ENCODE measurements at regions not wholly inside any gene's neighbourhood (a gene's known extent, or its start where the extent isn't known, plus 50 kb on each side); places are given as distances from the start of the nearest gene placed in this dataset.
"Not testable (repeated sequence)": the region's sequence is repeated elsewhere in the genome, so short reads cannot be mapped to it uniquely, and the experiment has no call there.

DNA sequence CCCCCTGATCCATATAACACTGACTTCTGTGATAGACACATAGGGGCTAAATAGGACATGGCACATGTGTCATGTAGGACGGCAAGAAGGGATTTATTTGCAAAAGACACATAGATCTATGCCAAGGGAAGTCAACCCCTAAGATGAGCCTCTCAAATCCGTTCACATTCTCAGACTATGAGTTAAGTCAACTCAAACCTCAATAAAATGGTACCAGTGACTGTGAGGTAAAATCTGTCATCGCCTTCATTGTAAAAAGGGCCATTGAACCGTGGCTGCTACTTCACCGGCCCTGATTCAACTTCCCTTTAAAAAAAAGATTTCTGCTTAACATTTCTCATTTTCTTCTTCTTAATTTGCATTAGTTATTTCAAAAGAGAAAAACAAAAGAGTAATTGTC is 144.0 kb downstream of the ZNF281 start:
- Histone ChIP-seq H3K36me3 (ENCODE audit: control insufficient read depth, insufficient read depth, low read length) (no peaks in the 10 kb centered on the region), H3K9me3 (ENCODE audit: control insufficient read depth, insufficient read depth, low read depth, low read length) (no peaks in the 10 kb centered on the region), H3K27me3 (ENCODE audit: control insufficient read depth, insufficient read depth, low read length) (no peaks in the 10 kb centered on the region), H3K4me3 (ENCODE audit: low read depth, low read length) (no peak overlapping the region), H3K27ac (ENCODE audit: low read depth, low read length) (no peak overlapping the region), H3K4me1 (ENCODE audit: control insufficient read depth, insufficient read depth, low read length) (no peaks in the 10 kb centered on the region), H3K9ac (ENCODE audit: low read length) (no peak overlapping the region)

DNA sequence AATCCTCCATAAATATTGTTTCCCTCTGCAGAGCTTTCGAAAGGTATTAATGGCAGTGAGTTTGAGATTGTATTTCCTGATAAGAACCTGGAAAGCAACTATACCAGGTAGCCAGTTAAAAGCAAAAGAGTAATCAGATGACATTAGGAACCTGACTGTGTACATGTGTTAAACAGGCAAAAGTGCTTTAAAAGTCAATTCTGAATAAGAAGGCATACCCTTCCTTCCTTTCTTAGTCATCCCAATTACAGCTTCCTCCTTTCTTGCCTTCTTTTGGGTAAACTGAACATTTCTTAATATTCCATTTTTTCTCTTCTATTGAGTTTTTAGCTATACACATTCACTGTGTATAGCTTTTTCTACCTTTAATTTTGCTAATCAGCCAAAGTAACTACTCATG is 144.7 kb downstream of the ZNF281 start:
- H3K27ac ChIP-seq (ENCODE audit: low read depth, low read length): no peak overlapping the region
- H3K9me3 ChIP-seq (ENCODE audit: control insufficient read depth, insufficient read depth, low read depth, low read length): no peaks in the 10 kb centered on the region
- H3K4me1 ChIP-seq (ENCODE audit: control insufficient read depth, insufficient read depth, low read length): no peaks in the 10 kb centered on the region
- H3K4me3 ChIP-seq (ENCODE audit: low read depth, low read length): no peak overlapping the region
- no peaks in the 10 kb centered on the region for H3K36me3 ChIP-seq (ENCODE audit: control insufficient read depth, insufficient read depth, low read length)
- H3K27me3 ChIP-seq (ENCODE audit: control insufficient read depth, insufficient read depth, low read length): no peaks in the 10 kb centered on the region
- no peak overlapping the region for H3K9ac ChIP-seq (ENCODE audit: low read length)

DNA sequence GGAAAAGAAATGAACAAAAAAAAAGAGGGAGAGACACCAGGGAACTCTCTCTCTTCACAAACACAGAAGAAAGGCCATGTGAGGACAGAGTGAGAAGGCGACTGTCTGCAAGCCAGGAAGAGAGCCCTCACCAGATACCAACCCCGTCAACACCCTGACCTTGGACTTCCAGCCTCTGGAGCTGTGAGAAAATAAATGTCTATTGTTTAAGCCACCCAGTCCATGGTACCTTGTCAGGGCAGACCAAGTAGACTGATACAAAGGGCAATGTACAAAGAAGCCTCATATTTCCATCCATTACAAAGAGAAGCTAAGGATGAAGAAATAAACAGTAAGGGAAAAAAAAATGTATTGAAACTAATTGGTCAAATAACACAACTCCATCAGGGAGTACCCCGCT is 146.6 kb downstream of the ZNF281 start:
- Histone ChIP-seq H3K27me3 (ENCODE audit: control insufficient read depth, insufficient read depth, low read length) (no peaks in the 10 kb centered on the region), H3K4me3 (ENCODE audit: low read depth, low read length) (no peak overlapping the region), H3K9me3 (ENCODE audit: control insufficient read depth, insufficient read depth, low read depth, low read length) (no peaks in the 10 kb centered on the region), H3K36me3 (ENCODE audit: control insufficient read depth, insufficient read depth, low read length) (no peaks in the 10 kb centered on the region), H3K4me1 (ENCODE audit: control insufficient read depth, insufficient read depth, low read length) (no peaks in the 10 kb centered on the region), H3K27ac (ENCODE audit: low read depth, low read length) (no peak overlapping the region), H3K9ac (ENCODE audit: low read length) (no peak overlapping the region)

DNA sequence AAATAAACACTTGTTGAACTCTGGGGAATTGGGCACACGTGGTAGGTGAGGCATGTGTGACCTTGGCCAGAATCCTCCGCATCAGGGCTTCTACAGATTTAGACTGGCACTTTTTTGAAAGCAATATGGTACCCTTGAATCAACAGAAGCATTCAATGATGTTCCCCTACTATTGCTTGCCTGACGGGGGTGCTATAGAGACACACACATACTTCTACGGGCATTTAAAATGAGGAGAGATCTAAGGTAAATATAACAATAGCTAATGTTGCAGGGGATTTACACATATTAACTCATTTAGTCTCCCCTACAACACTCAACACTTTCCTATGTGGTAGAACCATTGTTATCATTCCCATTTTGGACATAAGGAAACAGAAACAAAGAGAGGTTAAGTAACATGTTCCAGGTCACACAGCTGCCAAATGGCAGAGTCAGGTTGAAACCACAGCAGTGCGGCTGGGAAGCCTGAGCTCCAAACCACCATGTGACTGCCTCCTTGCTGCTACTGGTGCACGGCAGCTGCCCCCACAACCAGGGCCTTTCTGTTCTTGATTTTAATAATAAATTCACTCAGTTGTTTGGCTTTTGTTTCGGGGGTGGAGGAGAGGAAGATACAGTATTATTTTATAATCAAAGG is 147.4 kb downstream of the ZNF281 start:
- Histone ChIP-seq H3K4me3 (ENCODE audit: low read depth, low read length) (no peak overlapping the region), H3K27ac (ENCODE audit: low read depth, low read length) (no peak overlapping the region), H3K4me1 (ENCODE audit: control insufficient read depth, insufficient read depth, low read length) (no peaks in the 10 kb centered on the region), H3K9me3 (ENCODE audit: control insufficient read depth, insufficient read depth, low read depth, low read length) (no peaks in the 10 kb centered on the region), H3K27me3 (ENCODE audit: control insufficient read depth, insufficient read depth, low read length) (no peaks in the 10 kb centered on the region), H3K36me3 (ENCODE audit: control insufficient read depth, insufficient read depth, low read length) (no peaks in the 10 kb centered on the region), H3K9ac (ENCODE audit: low read length) (no peak overlapping the region)

DNA sequence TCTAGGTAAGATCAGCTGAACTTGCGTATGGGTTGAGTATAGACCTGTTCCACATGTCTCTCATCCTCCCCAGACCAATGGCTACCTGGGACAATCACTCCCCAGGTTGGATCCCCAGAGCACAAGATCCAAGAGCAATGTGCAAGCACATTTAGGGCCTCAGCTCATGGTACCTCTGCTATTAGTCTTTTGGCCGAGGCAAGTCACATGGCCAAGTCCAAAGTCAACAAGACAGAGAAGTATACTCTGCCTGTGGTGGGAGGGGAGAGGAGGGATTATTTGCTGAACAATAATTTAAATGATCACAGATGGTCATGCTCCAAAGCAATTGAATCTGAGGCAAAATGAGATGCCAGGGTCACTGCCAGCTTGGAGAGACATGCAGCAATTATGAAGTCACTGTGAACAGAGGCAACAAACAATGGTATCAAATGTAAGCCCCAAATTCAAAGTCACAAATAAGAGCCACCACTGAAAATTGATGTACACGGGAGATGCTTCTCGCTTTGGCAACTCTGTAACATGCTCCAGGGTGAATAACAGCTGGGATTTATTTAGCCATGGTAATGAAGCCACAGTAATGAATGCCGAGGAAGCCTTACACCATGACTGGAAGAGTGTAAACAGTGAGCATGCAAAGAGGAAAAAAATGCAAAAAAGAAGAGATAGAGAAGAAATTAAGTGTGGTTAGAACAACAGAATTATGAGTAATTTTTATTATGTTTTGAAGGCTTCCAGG is 149.1 kb downstream of the ZNF281 start:
- H3K36me3 ChIP-seq (ENCODE audit: control insufficient read depth, insufficient read depth, low read length): no peaks in the 10 kb centered on the region
- no peak overlapping the region for H3K4me3 ChIP-seq (ENCODE audit: low read depth, low read length)
- no peak overlapping the region for H3K9ac ChIP-seq (ENCODE audit: low read length)
- H3K9me3 ChIP-seq (ENCODE audit: control insufficient read depth, insufficient read depth, low read depth, low read length): no peaks in the 10 kb centered on the region
- H3K27ac ChIP-seq (ENCODE audit: low read depth, low read length): no peak overlapping the region
- no peaks in the 10 kb centered on the region for H3K4me1 ChIP-seq (ENCODE audit: control insufficient read depth, insufficient read depth, low read length)
- H3K27me3 ChIP-seq (ENCODE audit: control insufficient read depth, insufficient read depth, low read length): no peaks in the 10 kb centered on the region

DNA sequence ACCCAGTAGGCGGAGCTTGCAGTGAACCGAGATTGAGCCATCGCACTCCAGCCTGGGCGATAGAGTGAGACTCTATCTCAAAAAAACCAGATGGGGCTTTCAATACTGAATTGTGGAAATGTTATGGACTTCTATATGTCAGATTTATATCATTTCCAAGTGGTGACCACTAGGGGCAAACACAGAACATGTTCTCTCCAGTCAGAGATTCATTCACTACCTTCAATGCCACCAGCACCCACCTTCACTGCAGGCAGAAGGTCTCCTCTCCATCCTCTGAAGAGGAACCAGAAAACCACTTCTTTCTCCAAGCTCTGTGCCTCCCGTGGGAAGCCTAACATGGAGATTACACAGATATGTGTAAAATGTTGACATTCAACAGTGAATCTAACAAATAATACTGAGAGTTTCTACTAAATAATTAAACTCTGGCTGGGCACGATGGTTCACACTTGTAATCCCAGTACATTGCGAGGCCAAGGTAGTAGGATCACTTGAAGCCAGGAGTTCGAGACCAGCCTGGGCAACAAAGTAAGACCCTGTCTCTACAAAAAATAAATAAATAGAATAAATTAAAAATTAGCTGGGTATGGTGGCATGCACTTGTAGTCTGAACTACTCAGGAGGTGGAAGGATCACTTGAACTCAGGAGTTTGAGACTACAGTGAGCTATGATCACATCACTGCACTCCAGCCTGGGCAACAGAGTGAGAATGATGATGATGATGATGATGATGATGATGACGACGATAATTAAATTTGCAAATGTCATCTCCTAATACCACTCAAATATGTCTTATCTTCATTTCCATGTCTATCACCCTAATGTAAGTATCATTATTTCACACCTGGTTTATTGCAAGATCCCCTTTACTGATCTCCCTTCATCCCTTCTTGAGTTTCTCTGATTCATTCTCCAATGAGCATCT is 151.1 kb downstream of the ZNF281 start:
- Histone ChIP-seq H3K9ac (ENCODE audit: low read length) (no peak overlapping the region), H3K4me1 (ENCODE audit: control insufficient read depth, insufficient read depth, low read length) (no peaks in the 10 kb centered on the region), H3K27ac (ENCODE audit: low read depth, low read length) (no peak overlapping the region), H3K4me3 (ENCODE audit: low read depth, low read length) (no peak overlapping the region), H3K9me3 (ENCODE audit: control insufficient read depth, insufficient read depth, low read depth, low read length) (no peaks in the 10 kb centered on the region), H3K36me3 (ENCODE audit: control insufficient read depth, insufficient read depth, low read length) (no peaks in the 10 kb centered on the region), H3K27me3 (ENCODE audit: control insufficient read depth, insufficient read depth, low read length) (no peaks in the 10 kb centered on the region)

DNA sequence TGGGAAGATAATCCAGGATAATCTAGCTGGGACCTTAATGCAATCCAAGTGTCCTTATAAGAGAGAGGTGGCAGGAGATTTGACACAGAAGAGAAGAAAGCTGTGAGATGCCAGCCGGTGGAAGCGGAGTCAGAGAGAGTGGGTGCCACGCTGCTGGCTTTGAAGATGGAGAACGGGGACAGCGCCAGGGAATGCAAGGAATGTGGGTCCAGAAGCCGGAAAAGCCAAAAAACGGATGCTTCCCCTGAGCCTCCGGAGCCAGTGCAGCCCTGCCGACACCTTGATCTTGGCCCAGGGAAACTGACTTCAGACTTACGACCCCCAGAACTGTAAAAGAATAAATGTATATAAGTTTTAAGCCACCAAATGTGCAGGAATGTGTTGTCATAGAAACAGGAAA is 152.6 kb downstream of the ZNF281 start:
- Histone ChIP-seq H3K36me3 (ENCODE audit: control insufficient read depth, insufficient read depth, low read length) (no peaks in the 10 kb centered on the region), H3K9me3 (ENCODE audit: control insufficient read depth, insufficient read depth, low read depth, low read length) (no peaks in the 10 kb centered on the region), H3K4me3 (ENCODE audit: low read depth, low read length) (no peak overlapping the region), H3K27ac (ENCODE audit: low read depth, low read length) (no peak overlapping the region), H3K4me1 (ENCODE audit: control insufficient read depth, insufficient read depth, low read length) (no peaks in the 10 kb centered on the region), H3K27me3 (ENCODE audit: control insufficient read depth, insufficient read depth, low read length) (no peaks in the 10 kb centered on the region), H3K9ac (ENCODE audit: low read length) (no peak overlapping the region)

DNA sequence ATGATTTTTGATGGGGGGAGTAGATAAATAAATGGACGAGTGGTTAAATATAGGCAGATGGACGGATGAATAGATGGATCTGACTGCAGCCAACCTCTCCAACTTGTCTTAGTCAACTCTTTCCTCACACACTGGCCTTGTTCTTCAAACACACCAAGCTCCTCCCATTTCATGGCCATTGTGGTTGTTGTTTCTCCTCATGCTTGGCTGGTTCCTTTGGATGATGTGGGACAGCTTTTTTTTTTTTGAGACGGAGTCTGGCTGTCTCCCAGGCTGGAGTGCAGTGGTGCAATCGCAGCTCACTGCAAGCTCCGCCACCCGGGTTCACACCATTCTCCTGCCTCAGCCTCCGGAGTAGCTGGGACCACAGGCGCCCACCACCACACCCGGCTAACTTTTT is 155.2 kb downstream of the ZNF281 start:
- H3K27me3 ChIP-seq (ENCODE audit: control insufficient read depth, insufficient read depth, low read length); H3K9me3 ChIP-seq (ENCODE audit: control insufficient read depth, insufficient read depth, low read depth, low read length); H3K4me1 ChIP-seq (ENCODE audit: control insufficient read depth, insufficient read depth, low read length); H3K36me3 ChIP-seq (ENCODE audit: control insufficient read depth, insufficient read depth, low read length); H3K9ac ChIP-seq (ENCODE audit: low read length); H3K27ac ChIP-seq (ENCODE audit: low read depth, low read length); H3K4me3 ChIP-seq (ENCODE audit: low read depth, low read length): not testable (repeated sequence)

DNA sequence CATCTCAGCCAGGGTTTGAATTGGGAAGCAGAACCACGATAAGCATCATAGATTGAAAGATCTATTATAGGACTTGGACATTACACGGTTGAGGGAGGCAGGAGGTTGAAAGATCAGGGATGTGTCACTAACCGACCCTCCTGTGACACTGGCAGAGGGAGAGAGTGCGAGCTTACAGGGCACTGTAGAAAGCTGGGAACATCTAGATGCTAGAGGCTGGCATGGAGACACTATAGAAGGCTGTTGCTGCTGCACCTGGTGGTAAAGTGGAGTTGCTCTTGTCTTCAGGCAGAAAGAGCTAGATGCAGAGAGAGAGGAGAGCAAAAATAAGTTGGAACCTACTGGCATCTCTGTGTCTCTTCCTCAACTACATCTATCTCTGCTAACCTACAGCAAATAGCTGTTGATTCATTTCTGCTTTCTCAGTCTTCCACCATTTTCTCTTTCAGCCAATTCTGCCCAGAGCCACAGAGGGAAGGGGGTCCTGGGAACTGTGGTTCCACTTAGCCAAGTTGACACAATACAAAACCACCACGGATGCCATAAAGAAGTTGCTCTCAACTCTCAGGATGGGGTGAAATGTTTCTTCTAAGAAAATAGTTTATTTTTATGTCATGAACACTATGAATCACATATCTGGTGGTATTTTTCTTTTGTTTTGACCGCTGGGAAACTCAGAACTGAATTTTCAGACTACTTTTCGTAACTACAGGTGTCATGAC is 155.9 kb downstream of the ZNF281 start:
- Histone ChIP-seq H3K27ac (ENCODE audit: low read depth, low read length) (no peak overlapping the region), H3K4me1 (ENCODE audit: control insufficient read depth, insufficient read depth, low read length) (peaks cover 8% of the 10 kb centered on the region; the same call in 1 of the 2 replicates), H3K9ac (ENCODE audit: low read length) (no peak overlapping the region), H3K36me3 (ENCODE audit: control insufficient read depth, insufficient read depth, low read length) (no peaks in the 10 kb centered on the region), H3K4me3 (ENCODE audit: low read depth, low read length) (no peak overlapping the region), H3K27me3 (ENCODE audit: control insufficient read depth, insufficient read depth, low read length) (no peaks in the 10 kb centered on the region), H3K9me3 (ENCODE audit: control insufficient read depth, insufficient read depth, low read depth, low read length) (no peaks in the 10 kb centered on the region)

DNA sequence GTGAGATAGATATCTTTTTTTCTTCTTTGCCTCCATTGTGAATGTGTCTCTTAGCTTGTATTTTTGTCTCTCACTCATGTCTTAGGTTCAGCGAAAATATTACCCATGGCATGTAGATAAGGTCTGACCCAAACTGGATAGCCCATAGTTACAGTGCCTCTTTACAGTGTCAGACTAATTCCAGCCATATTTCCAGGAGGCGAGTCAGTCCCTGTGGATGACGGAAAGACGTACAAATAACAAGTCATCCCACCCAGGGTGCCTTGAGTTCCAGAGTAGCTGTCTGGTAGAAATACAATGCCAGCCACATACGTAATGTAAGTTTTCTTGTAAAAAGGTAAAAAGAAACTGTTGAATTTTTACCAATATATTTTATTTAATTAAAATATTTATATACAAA is 157.3 kb downstream of the ZNF281 start:
- Histone ChIP-seq H3K9ac (ENCODE audit: low read length) (no peak overlapping the region), H3K9me3 (ENCODE audit: control insufficient read depth, insufficient read depth, low read depth, low read length) (no peaks in the 10 kb centered on the region), H3K27ac (ENCODE audit: low read depth, low read length) (no peak overlapping the region), H3K36me3 (ENCODE audit: control insufficient read depth, insufficient read depth, low read length) (no peaks in the 10 kb centered on the region), H3K4me3 (ENCODE audit: low read depth, low read length) (no peak overlapping the region), H3K4me1 (ENCODE audit: control insufficient read depth, insufficient read depth, low read length) (peaks cover 8% of the 10 kb centered on the region), H3K27me3 (ENCODE audit: control insufficient read depth, insufficient read depth, low read length) (no peaks in the 10 kb centered on the region)

All from HUES6 (cell line).